Psoas muscle (tissue), 7 donors: ENCODE measurements at regions not wholly inside any gene's neighbourhood (a gene's known extent, or its start where the extent isn't known, plus 50 kb on each side); places are given as distances from the start of the nearest gene placed in this dataset.

ENCODE experiments used
- ATAC-seq, 4 donors: fragments of 200-7000 bp; cut with Tn5 transposase; one replicate each; pipeline ENCODE4 v1.9.1; 2020; ENCODE audit warnings: moderate library complexity in 3 of 4, mild to moderate bottlenecking in 2 of 4
- DNase-seq, 2 donors: peaks; one replicate each; pipeline ENCODE4 v3.0.0-alpha.2; 2020
- H3K27ac ChIP-seq: fragments of 200-600 bp; one replicate; pipeline ENCODE4 v1.8.0; 2022
- H3K27me3 ChIP-seq, 3 donors: fragments of 200-600 bp in 1 of 3; one replicate each; pipeline versions ENCODE4 v1.6.1 to v1.8.0; 2013 to 2022; ENCODE audit warnings: low read length in 2 of 3, mild to moderate bottlenecking in 2 of 3, moderate library complexity in 1 of 3; ENCODE audit not compliant: insufficient read depth in 3 of 3
- H3K36me3 ChIP-seq, 2 donors: fragments of 200-600 bp in 1 of 2; one replicate each; pipeline versions ENCODE4 v1.6.1 to v1.8.0; 2013 to 2022; ENCODE audit warnings: low read depth in 1 of 2, mild to moderate bottlenecking in 1 of 2, moderate library complexity in 1 of 2; ENCODE audit not compliant: insufficient read depth in 1 of 2
- H3K4me1 ChIP-seq: fragments of 200-600 bp; one replicate; pipeline ENCODE4 v1.8.0; 2022
- H3K4me3 ChIP-seq: fragments of 200-600 bp; one replicate; pipeline ENCODE4 v1.8.0; 2022; ENCODE audit warnings: mild to moderate bottlenecking
- H3K9me3 ChIP-seq: fragments of 200-600 bp; one replicate; pipeline ENCODE4 v1.8.0; 2022
- WGBS, 3 donors: extraction: QIAGEN DNeasy Blood & Tissue Kit; methylation state at CpG; one replicate each; pipeline versions ENCODE4 v1.1.6 to v1.1.7; 2013; 5-methylcytosine and 5-hydroxymethylcytosine counted together
- intact Hi-C, 2 donors: fragments of 100-400 bp; cut with DNase I; formaldehyde crosslinking; loops; one replicate each; pipeline versions ENCODE4 v1.11.0 to v1.14.2; 2022
- TF ChIP-seq, protein P1 (sequence below): fragments of 200-600 bp; IDR thresholded peaks from one replicate; pipeline ENCODE4 v1.8.0; 2022; ENCODE audit warnings: antibody characterized with exemption
- donor health status: healthy with polysubstance abuse.
- donor health status: DM: no; HTN: no; CAD: no; lungs with moderate emphysema.
- donor health status: Bipolar disorder and iron deficiency.
- donor health status: healthy.
- donor health status: DM: yes; HTN: yes; CAD: no.
- donor health status: DM: no; HTN: no; CAD: no.
- donor health status: DM: yes; HTN: yes; CAD: no.

DNA sequence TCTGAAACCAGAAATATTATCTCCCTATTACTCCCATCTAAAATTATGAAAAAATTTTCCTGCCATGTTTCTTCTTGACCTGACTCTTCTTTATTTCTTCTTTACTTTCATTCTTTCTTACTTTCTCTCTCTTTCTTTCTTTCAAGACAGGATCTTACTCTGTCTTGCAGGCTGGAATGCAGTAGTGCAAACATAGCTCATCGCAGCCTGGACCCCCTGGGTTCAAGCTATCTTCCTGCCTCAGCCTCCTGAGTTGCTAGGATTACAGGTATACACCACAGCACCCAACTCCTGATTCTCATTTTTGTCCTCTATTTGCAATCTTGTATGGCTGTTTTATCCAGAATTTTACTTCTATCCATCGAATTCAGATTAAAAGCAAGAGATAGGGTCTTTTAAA, 631.1 kb downstream of the TBC1D4 start:
- Histone ChIP-seq H3K27me3 (peaks cover 0 to 2% (median 0%) of the 10 kb centered on the region in 3 donors), H3K9me3 (peaks cover 11% of the 10 kb centered on the region), H3K4me1 (no peaks in the 10 kb centered on the region), H3K27ac (no peak overlapping the region), H3K36me3 (no peaks in the 10 kb centered on the region), H3K4me3 (no peak overlapping the region)
- no peak for ATAC-seq
- DNase-seq, result no peak
- TF ChIP-seq, protein P1, sequence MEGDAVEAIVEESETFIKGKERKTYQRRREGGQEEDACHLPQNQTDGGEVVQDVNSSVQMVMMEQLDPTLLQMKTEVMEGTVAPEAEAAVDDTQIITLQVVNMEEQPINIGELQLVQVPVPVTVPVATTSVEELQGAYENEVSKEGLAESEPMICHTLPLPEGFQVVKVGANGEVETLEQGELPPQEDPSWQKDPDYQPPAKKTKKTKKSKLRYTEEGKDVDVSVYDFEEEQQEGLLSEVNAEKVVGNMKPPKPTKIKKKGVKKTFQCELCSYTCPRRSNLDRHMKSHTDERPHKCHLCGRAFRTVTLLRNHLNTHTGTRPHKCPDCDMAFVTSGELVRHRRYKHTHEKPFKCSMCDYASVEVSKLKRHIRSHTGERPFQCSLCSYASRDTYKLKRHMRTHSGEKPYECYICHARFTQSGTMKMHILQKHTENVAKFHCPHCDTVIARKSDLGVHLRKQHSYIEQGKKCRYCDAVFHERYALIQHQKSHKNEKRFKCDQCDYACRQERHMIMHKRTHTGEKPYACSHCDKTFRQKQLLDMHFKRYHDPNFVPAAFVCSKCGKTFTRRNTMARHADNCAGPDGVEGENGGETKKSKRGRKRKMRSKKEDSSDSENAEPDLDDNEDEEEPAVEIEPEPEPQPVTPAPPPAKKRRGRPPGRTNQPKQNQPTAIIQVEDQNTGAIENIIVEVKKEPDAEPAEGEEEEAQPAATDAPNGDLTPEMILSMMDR, result no peak
- intact Hi-C loops, result no loop called here
- WGBS, 3 donors, result 53 to 78% (median 77%) methylated on average over 2 of the region's 2 CpGs

DNA sequence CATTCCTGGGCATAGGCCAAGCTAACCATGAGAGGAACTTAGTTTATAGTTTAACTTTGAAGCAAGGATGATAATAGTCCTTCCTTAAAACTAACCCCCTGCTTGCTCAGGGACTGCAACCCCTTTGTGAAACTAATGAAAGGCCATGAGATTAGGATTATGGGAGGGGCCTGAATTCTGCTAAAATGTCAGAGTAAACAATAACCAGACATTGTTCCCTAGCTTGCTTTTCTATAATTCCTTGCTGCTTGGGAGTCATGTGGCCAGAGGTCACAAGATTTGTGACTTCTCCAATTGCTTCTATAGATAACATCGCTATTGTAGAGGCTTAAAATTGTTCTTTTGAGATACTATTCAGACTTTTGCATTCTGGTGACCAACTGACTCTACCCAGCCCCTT, 634.0 kb downstream of the TBC1D4 start:
- peaks cover 11% of the 10 kb centered on the region for H3K9me3 ChIP-seq
- no peak overlapping the region for H3K4me3 ChIP-seq
- no peak overlapping the region for H3K27ac ChIP-seq
- WGBS, 3 donors, result 69 to 88% (median 81%) methylated on average over 1 of the region's 1 CpG
- H3K27me3 ChIP-seq, result peaks cover 0 to 2% (median 0%) of the 10 kb centered on the region in 3 donors
- intact Hi-C loops, result no loop called here
- no peaks in the 10 kb centered on the region for H3K36me3 ChIP-seq
- H3K4me1 ChIP-seq, result no peaks in the 10 kb centered on the region
- ATAC-seq (no peak), DNase-seq (no peak)
- TF ChIP-seq, protein P1, result no peak

DNA sequence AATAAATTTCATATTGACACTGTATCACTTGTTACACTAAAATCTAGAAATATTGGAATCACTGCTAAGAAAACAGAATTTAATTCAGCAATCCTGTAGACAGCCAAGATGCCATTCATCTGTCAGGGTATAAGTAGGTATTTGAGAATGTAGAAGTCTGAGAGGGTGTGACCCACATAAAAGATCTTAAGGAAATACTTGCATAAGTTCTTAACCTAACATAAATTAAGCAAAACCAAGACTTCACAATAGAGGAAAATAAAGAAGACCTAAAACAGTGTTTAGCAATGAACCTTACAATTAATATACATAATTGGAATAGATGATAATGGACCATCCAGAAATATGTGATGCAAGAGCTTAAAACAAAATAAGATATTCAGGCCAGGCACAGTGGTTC, 636.2 kb downstream of the TBC1D4 start:
- Histone ChIP-seq H3K27me3 (peaks cover 0 to 2% (median 0%) of the 10 kb centered on the region in 3 donors), H3K36me3 (no peaks in the 10 kb centered on the region), H3K9me3 (peaks cover 11% of the 10 kb centered on the region), H3K4me3 (no peak overlapping the region), H3K4me1 (no peaks in the 10 kb centered on the region), H3K27ac (no peak overlapping the region)
- TF ChIP-seq, protein P1, result no peak
- intact Hi-C loops, result no loop called here
- no peak for DNase-seq
- ATAC-seq, result no peak

DNA sequence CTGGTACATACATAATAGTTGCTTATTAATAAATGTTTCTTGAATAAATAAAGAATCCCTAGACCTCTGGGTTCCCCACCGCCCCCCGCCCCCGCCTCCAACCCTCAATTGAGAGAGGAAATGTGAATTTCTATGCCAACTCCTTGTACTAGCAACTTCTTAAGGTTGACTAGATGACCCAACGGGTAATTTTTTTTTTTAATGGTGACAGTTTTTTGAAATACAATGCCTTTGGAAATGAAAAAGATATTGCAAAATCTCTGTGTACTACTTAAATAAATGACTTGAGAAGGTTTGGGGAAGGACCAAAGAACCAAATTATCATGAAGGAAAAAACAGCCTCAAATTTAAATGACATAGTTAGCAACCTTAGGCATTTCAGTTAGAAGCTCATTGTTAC, 640.3 kb downstream of the TBC1D4 start:
- intact Hi-C loops, result no loop called here
- Histone ChIP-seq H3K27me3 (no peaks in the 10 kb centered on the region), H3K36me3 (no peaks in the 10 kb centered on the region), H3K4me3 (no peak overlapping the region), H3K27ac (no peak overlapping the region), H3K4me1 (no peaks in the 10 kb centered on the region), H3K9me3 (no peaks in the 10 kb centered on the region)
- TF ChIP-seq, protein P1, result no peak
- whole genome bisulfite sequencing, 3 donors, result 91 to 92% (median 91%) methylated on average over 4 of the region's 4 CpGs
- DNase-seq (no peak), ATAC-seq (no peak)

DNA sequence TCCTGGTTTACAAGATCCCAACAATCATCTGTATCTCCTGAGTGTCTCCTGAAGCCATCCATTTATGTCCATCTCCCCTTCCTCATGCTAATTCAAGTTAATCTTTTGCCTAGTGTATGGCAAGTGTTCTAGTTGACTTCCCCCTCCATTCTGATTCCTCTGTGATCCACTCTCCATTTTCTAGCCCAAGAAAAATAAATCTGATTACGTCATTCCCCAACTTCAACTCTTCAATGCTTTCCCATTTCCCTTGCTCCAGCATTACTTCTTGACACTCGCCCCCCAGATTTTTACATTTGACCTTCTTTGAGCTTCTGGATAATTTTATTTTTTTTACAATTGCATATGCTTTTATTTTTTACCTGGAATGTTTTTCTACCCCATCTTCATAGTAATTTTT, 640.8 kb downstream of the TBC1D4 start:
- intact Hi-C loops, result no loop called here
- Histone ChIP-seq H3K27ac (no peak overlapping the region), H3K4me1 (no peaks in the 10 kb centered on the region), H3K36me3 (no peaks in the 10 kb centered on the region), H3K4me3 (no peak overlapping the region), H3K27me3 (no peaks in the 10 kb centered on the region), H3K9me3 (no peaks in the 10 kb centered on the region)
- TF ChIP-seq, protein P1, result no peak
- DNase-seq, result no peak
- WGBS, 3 donors, result 85 to 90% (median 89%) methylated on average over 2 of the region's 2 CpGs
- no peak for ATAC-seq
